Testis (tissue), 2 donors: ENCODE measurements at regions not wholly inside any gene's neighbourhood (a gene's known extent, or its start where the extent isn't known, plus 50 kb on each side); places are given as distances from the start of the nearest gene placed in this dataset.

Experiments
- CTCF ChIP-seq, 3 experiments: fragments of 450-650 bp in 2 of 3; fragments of 200-600 bp in 1 of 3; sonication (generic) in 1 of 3; IDR thresholded peaks; one replicate each; pipeline ENCODE4 v1.5.1; 2016 to 2019; ENCODE audit warnings: antibody characterized with exemption in 3 of 3, mild to moderate bottlenecking in 2 of 3, moderate library complexity in 1 of 3
- POLR2A ChIP-seq: fragments of 450-650 bp; IDR thresholded peaks from one replicate; pipeline ENCODE4 v1.6.1; 2017; ENCODE audit warnings: antibody characterized with exemption, mild to moderate bottlenecking, moderate library complexity

- TF ChIP-seq CTCF (IDR thresholded peaks at IDR 0.05) = no peak
- TF ChIP-seq POLR2A = no peak
Observed at GRCh38 chr12:59004456-59004855, 84.2 kb upstream of the LRIG3 start.
